ENCODE measurements at regions not wholly inside any gene's neighbourhood (a gene's known extent, or its start where the extent isn't known, plus 50 kb on each side); places are given as distances from the start of the nearest gene placed in this dataset.

- no peak for TF ChIP-seq U2AF2 (optimal IDR thresholded peaks at IDR 0.05; ENCODE audit: low read depth, low read length)
- no peak for TF ChIP-seq NCOA6 (IDR thresholded peaks at IDR 0.05)
Measured at GRCh38 chr10:44636625-44637024, 251.7 kb upstream of the CXCL12 start (continued).

- no peak overlapping the region for H3K27ac ChIP-seq (ENCODE audit: extremely low read depth, low read depth, low read length)
- in situ Hi-C loops (cut with MboI) (no loop called here), intact Hi-C loops (cut with micrococcal nuclease) (no loop called here)
- no peaks in the 10 kb centered on the region for H3K9me1 ChIP-seq (ENCODE audit: control insufficient read depth, insufficient read depth, low read length)
- CTCF ChIA-PET (ENCODE audit: low intra/inter-chr PET ratio), result no interaction called here
- H3K4me1 ChIP-seq (replicated peaks in 1 of 2; ENCODE audit: control insufficient read depth in 2 of 2, insufficient read depth in 2 of 2, low read length in 2 of 2), result no peaks in the 10 kb centered on the region
- DNase-seq (ENCODE audit: extremely low read depth in 1 of 4, low spot score in 3 of 4), result no peak
- FAIRE-seq, result no peak
- no peak overlapping the region for H3K9ac ChIP-seq (ENCODE audit: insufficient read depth in 1 of 2, low read depth in 2 of 2, low read length in 2 of 2)
- WGBS (ENCODE audit: insufficient coverage, low coverage, missing lambda C conversion rate), result under 1% methylated on average over 7 of the region's 7 CpGs
- BruUV-seq (replicated peaks), result no TSS peak
- H3K9me3 ChIP-seq (replicated peaks; ENCODE audit: control insufficient read depth, insufficient read depth, low read depth, low read length), result no peaks in the 10 kb centered on the region
- H3K27me3 ChIP-seq (ENCODE audit: control insufficient read depth in 2 of 2, insufficient read depth in 2 of 2, low read length in 2 of 2), result no peaks in the 10 kb centered on the region
- H3K79me2 ChIP-seq (ENCODE audit: control insufficient read depth, insufficient read depth, low read length), result no peaks in the 10 kb centered on the region
- H3K4me3 ChIP-seq, result no peak overlapping the region
- H4K20me1 ChIP-seq (replicated peaks; ENCODE audit: control insufficient read depth, insufficient read depth, low read length), result no peaks in the 10 kb centered on the region
- ATAC-seq, result no peak
- POLR2A ChIA-PET, result no interaction called here
- no peaks in the 10 kb centered on the region for H3K36me3 ChIP-seq (ENCODE audit: control insufficient read depth, insufficient read depth, low read length)
- no peak overlapping the region for H3K4me2 ChIP-seq (ENCODE audit: insufficient read depth, low read length)
- no peak overlapping the region for H2AFZ ChIP-seq (ENCODE audit: low read depth, low read length)
- TF ChIP-seq ZNF324 (CRISPR knock-in tag; IDR thresholded peaks at IDR 0.05) (no peak), THRAP3 (IDR thresholded peaks at IDR 0.05; ENCODE audit: borderline replicate concordance) (no peak), ZNF609 (CRISPR knock-in tag; IDR thresholded peaks at IDR 0.05; ENCODE audit: borderline replicate concordance) (no peak), KLF10 (CRISPR knock-in tag; IDR thresholded peaks at IDR 0.05) (no peak), PHF8 (IDR thresholded peaks at IDR 0.05; ENCODE audit: borderline replicate concordance, low read length) (no peak), ZSCAN32 (CRISPR knock-in tag; IDR thresholded peaks at IDR 0.05) (no peak)
Measured at GRCh38 chr10:44640429-44640828, 255.5 kb upstream of the CXCL12 start.

Measured in K562 (cell line).